B cell (primary cell): ENCODE measurements at regions not wholly inside any gene's neighbourhood (a gene's known extent, or its start where the extent isn't known, plus 50 kb on each side); places are given as distances from the start of the nearest gene placed in this dataset.

ENCODE experiments used
- ATAC-seq: fragments of 200-7000 bp; cut with Tn5 transposase; one replicate; pipeline ENCODE4 v1.10.0; 2021; ENCODE audit warnings: low read depth, mild to moderate bottlenecking, moderate number of reproducible peaks, moderate library complexity
- CTCF ChIA-PET: fragments of 350-600 bp; sonication (Branson Sonifier 250); formaldehyde crosslinking; loops from one replicate; lab custom pipeline; 2021; ENCODE audit warnings: antibody characterized with exemption, inconsistent platforms; lab: Charles Lee
- POLR2A ChIA-PET: fragments of 350-600 bp; sonication (Branson Sonifier 250); formaldehyde crosslinking; loops from one replicate; lab custom pipeline; 2021; ENCODE audit warnings: antibody characterized with exemption; lab: Charles Lee
- DNase-seq: peaks from one replicate; pipeline ENCODE4 v3.0.0; 2013
- H2AFZ ChIP-seq: 2 replicates; pipeline ENCODE4 v1.6.1; 2012; ENCODE audit warnings: mild to moderate bottlenecking, low read depth, low read length; ENCODE audit not compliant: insufficient read depth, poor library complexity, severe bottlenecking
- H3K27ac ChIP-seq, 2 donors: 1 replicate in 1 of 2; 2 replicates in 1 of 2; pipeline ENCODE4 v1.5.1; 2012 to 2013; ENCODE audit warnings: low read length in 2 of 2, mild to moderate bottlenecking in 2 of 2, moderate library complexity in 1 of 2
- H3K27me3 ChIP-seq, 4 experiments: fragments of 200-600 bp in 1 of 4; sonication (generic) in 1 of 4; replicated peaks in 1 of 4; 1 replicate in 2 of 4; 2 replicates in 2 of 4; pipeline versions ENCODE4 v1.6.1 to v1.7.0; 2013 to 2016; ENCODE audit warnings: low read length in 3 of 4, mild to moderate bottlenecking in 2 of 4, mixed read lengths in 1 of 4, moderate library complexity in 1 of 4; ENCODE audit not compliant: insufficient read depth in 4 of 4, control insufficient read depth in 3 of 4; ENCODE audit errors: control extremely low read depth in 1 of 4
- H3K36me3 ChIP-seq, 2 experiments: replicated peaks in 1 of 2; 1 replicate in 1 of 2; 2 replicates in 1 of 2; pipeline versions ENCODE4 v1.6.1 to v1.7.1; 2013; ENCODE audit warnings: low read length in 1 of 2; ENCODE audit not compliant: insufficient read depth in 2 of 2, control insufficient read depth in 1 of 2; ENCODE audit errors: control extremely low read depth in 1 of 2, extremely low read depth in 1 of 2
- H3K4me1 ChIP-seq, 2 donors: fragments of 200-600 bp in 1 of 2; sonication (generic) in 1 of 2; 1 replicate in 1 of 2; 2 replicates in 1 of 2; pipeline versions ENCODE4 v1.5.1 to v1.6.1; 2013 to 2017; ENCODE audit warnings: low read length in 2 of 2; ENCODE audit not compliant: control insufficient read depth in 2 of 2, insufficient read depth in 2 of 2
- H3K4me2 ChIP-seq: replicated peaks from 2 replicates; pipeline ENCODE3; 2012; ENCODE audit warnings: mild to moderate bottlenecking, low read depth, low read length; ENCODE audit not compliant: poor library complexity, severe bottlenecking
- H3K4me3 ChIP-seq, 5 experiments: fragments of 200-600 bp in 1 of 5; sonication (generic) in 1 of 5; 1 replicate in 3 of 5; 2 replicates in 2 of 5; pipeline versions ENCODE4 v1.5.1 to v1.7.0; 2011 to 2016; ENCODE audit warnings: low read length in 4 of 5, mild to moderate bottlenecking in 4 of 5, low read depth in 2 of 5, control low read depth in 1 of 5, moderate library complexity in 1 of 5; ENCODE audit not compliant: insufficient read depth in 1 of 5; ENCODE audit errors: control extremely low read depth in 1 of 5, extremely low read depth in 1 of 5
- H3K79me2 ChIP-seq: fragments of 200-600 bp; sonication (generic); one replicate; pipeline ENCODE4 v1.6.0; 2016; ENCODE audit warnings: low read length; ENCODE audit not compliant: control insufficient read depth, insufficient read depth
- H3K9ac ChIP-seq: fragments of 200-600 bp; sonication (generic); 2 replicates; pipeline ENCODE4 v1.6.1; 2017; ENCODE audit warnings: mild to moderate bottlenecking, low read length, moderate library complexity
- H3K9me3 ChIP-seq, 3 donors: one replicate each; pipeline versions ENCODE4 v1.6.1 to v1.7.1; 2013; ENCODE audit warnings: low read length in 2 of 3; ENCODE audit not compliant: control insufficient read depth in 2 of 3, insufficient read depth in 1 of 3; ENCODE audit errors: control extremely low read depth in 1 of 3
- H4K20me1 ChIP-seq: 2 replicates; pipeline ENCODE4 v1.6.0; 2012; ENCODE audit warnings: mild to moderate bottlenecking, low read length; ENCODE audit not compliant: insufficient read depth, control insufficient read depth, poor library complexity, severe bottlenecking
- H3K27ac Mint-ChIP-seq: one replicate; pipeline ENCODE4 v1.8.0; 2021; ENCODE audit warnings: mixed read lengths
- H3K27me3 Mint-ChIP-seq: one replicate; pipeline ENCODE4 v1.8.0; 2021; ENCODE audit warnings: mixed read lengths
- H3K4me1 Mint-ChIP-seq: one replicate; pipeline ENCODE4 v1.8.0; 2021; ENCODE audit warnings: mixed read lengths
- H3K4me3 Mint-ChIP-seq: one replicate; pipeline ENCODE4 v1.8.0; 2021; ENCODE audit warnings: mixed read lengths
- H3K9me3 Mint-ChIP-seq: one replicate; pipeline ENCODE4 v1.8.0; 2022; ENCODE audit warnings: mixed read lengths; ENCODE audit not compliant: insufficient read depth
- EZH2 ChIP-seq: IDR thresholded peaks from 2 replicates; pipeline ENCODE4 v1.6.1; 2012; ENCODE audit warnings: borderline replicate concordance, low read depth, mild to moderate bottlenecking, moderate library complexity, low read length; ENCODE audit not compliant: insufficient read depth, poor library complexity, severe bottlenecking
- WGBS: methylation state at CpG from one replicate; pipeline ENCODE4 v1.1.5; 2013; ENCODE audit warnings: missing lambda C conversion rate; ENCODE audit not compliant: insufficient coverage; 5-methylcytosine and 5-hydroxymethylcytosine counted together
- intact Hi-C: fragments of 100-400 bp; cut with micrococcal nuclease; formaldehyde crosslinking; loops from one replicate; pipeline ENCODE4 v1.10.0; 2022
- TF ChIP-seq, protein P1 (sequence below): fragments of 200-600 bp; IDR thresholded peaks from one replicate; pipeline ENCODE4 v1.8.0; 2022; ENCODE audit warnings: antibody characterized with exemption, mild to moderate bottlenecking

DNA sequence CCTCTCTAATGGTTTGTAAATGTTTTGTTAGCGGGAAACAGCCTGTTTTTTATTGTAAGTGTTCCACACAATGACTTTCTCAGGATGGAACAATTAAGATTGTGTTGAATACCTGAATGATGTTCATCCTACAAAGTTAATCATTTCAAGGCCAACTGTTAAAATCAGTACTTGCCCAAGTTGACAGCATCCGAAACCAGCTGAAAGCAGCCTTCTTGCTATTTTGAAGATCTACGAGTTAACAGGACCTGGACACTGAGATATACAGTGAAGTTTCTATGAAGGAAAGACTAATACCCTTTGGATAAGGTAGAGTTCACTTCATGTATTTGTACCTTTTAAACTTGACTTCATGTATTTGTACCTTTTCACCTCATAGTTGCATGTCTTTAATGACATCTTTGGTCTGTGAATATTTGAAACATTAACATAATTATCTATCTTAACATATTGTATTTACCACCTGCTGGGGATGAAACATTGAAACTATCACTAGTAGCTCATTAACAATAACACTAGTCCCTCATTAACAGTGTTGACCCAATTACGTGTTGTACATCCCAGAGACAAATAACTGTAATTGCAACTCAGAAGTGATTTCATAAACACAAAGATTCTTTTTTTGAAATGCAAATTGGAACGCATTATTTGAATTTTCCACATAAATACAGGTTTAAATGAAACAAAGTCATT is 556.0 kb upstream of the MEX3C start:
- H3K27ac Mint-ChIP-seq: no peak overlapping the region
- Histone ChIP-seq H2AFZ (no peak overlapping the region), H3K4me2 (no peak overlapping the region), H3K4me3 (no peak overlapping the region), H3K4me1 (no peaks in the 10 kb centered on the region), H3K36me3 (no peaks in the 10 kb centered on the region), H3K27ac (no peak overlapping the region), H3K79me2 (no peaks in the 10 kb centered on the region), H3K9me3 (no peaks in the 10 kb centered on the region), H4K20me1 (no peaks in the 10 kb centered on the region), H3K9ac (no peak overlapping the region), H3K27me3 (no peaks in the 10 kb centered on the region)
- DNase-seq: no peak
- ChIA-PET CTCF (no interaction called here), POLR2A (no interaction called here)
- H3K27me3 Mint-ChIP-seq: no peaks in the 10 kb centered on the region
- intact Hi-C loops: no loop called here
- H3K9me3 Mint-ChIP-seq: no peaks in the 10 kb centered on the region
- ATAC-seq: no peak
- no CpG with 5 or more reads among the region's 5 CpGs for WGBS
- TF ChIP-seq, protein P1, sequence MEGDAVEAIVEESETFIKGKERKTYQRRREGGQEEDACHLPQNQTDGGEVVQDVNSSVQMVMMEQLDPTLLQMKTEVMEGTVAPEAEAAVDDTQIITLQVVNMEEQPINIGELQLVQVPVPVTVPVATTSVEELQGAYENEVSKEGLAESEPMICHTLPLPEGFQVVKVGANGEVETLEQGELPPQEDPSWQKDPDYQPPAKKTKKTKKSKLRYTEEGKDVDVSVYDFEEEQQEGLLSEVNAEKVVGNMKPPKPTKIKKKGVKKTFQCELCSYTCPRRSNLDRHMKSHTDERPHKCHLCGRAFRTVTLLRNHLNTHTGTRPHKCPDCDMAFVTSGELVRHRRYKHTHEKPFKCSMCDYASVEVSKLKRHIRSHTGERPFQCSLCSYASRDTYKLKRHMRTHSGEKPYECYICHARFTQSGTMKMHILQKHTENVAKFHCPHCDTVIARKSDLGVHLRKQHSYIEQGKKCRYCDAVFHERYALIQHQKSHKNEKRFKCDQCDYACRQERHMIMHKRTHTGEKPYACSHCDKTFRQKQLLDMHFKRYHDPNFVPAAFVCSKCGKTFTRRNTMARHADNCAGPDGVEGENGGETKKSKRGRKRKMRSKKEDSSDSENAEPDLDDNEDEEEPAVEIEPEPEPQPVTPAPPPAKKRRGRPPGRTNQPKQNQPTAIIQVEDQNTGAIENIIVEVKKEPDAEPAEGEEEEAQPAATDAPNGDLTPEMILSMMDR: no peak
- TF ChIP-seq EZH2: no peak
- H3K4me1 Mint-ChIP-seq: no peaks in the 10 kb centered on the region
- no peak overlapping the region for H3K4me3 Mint-ChIP-seq

- 71% methylated on average over 1 of the region's 4 CpGs for WGBS
- no peaks in the 10 kb centered on the region for H3K36me3 ChIP-seq
- H3K27ac ChIP-seq: no peak overlapping the region
- no peaks in the 10 kb centered on the region for H3K27me3 ChIP-seq
- no peaks in the 10 kb centered on the region for H3K27me3 Mint-ChIP-seq
- no peaks in the 10 kb centered on the region for H3K9me3 Mint-ChIP-seq
- POLR2A ChIA-PET: no interaction called here
- H3K4me1 Mint-ChIP-seq: no peaks in the 10 kb centered on the region
- no peak overlapping the region for H3K9ac ChIP-seq
- ATAC-seq (no peak), DNase-seq (no peak)
- H3K27ac Mint-ChIP-seq: no peak overlapping the region
- no peak overlapping the region for H3K4me3 Mint-ChIP-seq
- no peaks in the 10 kb centered on the region for H3K4me1 ChIP-seq
- H2AFZ ChIP-seq: no peak overlapping the region
- intact Hi-C loops: no loop called here
- H4K20me1 ChIP-seq: no peaks in the 10 kb centered on the region
- TF ChIP-seq, protein P1: no peak
- TF ChIP-seq EZH2: no peak
- no peaks in the 10 kb centered on the region for H3K79me2 ChIP-seq
- H3K9me3 ChIP-seq: no peaks in the 10 kb centered on the region
- no peak overlapping the region for H3K4me3 ChIP-seq
- no peak overlapping the region for H3K4me2 ChIP-seq
- CTCF ChIA-PET: no interaction called here
Measured at GRCh38 chr18:51754566-51754965, 557.1 kb upstream of the MEX3C start.
